ENCODE measurements at regions not wholly inside any gene's neighbourhood (a gene's known extent, or its start where the extent isn't known, plus 50 kb on each side); places are given as distances from the start of the nearest gene placed in this dataset.

DNA sequence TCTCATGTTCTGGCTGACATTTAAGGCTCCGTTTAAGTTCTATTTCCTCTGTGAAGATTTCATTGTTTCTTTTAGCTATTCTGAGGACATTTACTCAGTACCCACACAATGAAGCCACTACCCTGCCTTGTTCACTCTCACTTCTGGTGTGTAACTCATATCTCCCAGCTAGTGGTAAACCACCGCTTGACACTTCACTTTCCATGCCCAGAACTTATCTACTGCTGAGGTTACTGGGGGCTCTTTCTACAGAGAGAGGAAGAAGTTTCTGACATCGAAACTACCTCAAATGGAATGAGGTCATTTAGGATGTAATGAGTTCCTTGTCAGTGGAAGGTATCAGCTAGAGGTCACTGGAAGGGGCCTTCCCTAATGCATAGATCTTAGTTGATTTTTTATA, 501.5 kb downstream of the DMAC1 start:
- Histone ChIP-seq H3K18ac (ENCODE audit: extremely low read depth, low read length) (no peak overlapping the region), H4K91ac (replicated peaks; ENCODE audit: insufficient read length, low read length) (no peak overlapping the region), H2AK5ac (ENCODE audit: low read depth, low read length) (no peak overlapping the region), H3K36me3 (ENCODE audit: control insufficient read depth in 2 of 4, insufficient read depth in 4 of 4, low read length in 3 of 4) (no peaks in the 10 kb centered on the region), H3K56ac (replicated peaks; ENCODE audit: insufficient read length, low read depth, low read length) (no peak overlapping the region), H3K23me2 (ENCODE audit: low read depth, low read length) (no peaks in the 10 kb centered on the region), H3K14ac (ENCODE audit: insufficient read length) (no peak overlapping the region), H3K4me1 (replicated peaks in 1 of 4; ENCODE audit: control insufficient read depth in 3 of 4, insufficient read depth in 4 of 4, low read length in 3 of 4) (no peaks in the 10 kb centered on the region), H3K4me3 (ENCODE audit: extremely low read depth in 1 of 4, insufficient read depth in 2 of 4, low read depth in 3 of 4, low read length in 4 of 4) (no peak overlapping the region), H3K27ac (ENCODE audit: low read depth, low read length) (no peak overlapping the region), H3K9ac (replicated peaks in 1 of 4; ENCODE audit: extremely low read depth in 1 of 4, low read depth in 3 of 4, low read length in 3 of 4) (no peak overlapping the region), H3K9me3 (ENCODE audit: insufficient read depth in 2 of 2, low read depth in 1 of 2, low read length in 1 of 2) (no peaks in the 10 kb centered on the region), H2BK12ac (ENCODE audit: low read depth, low read length) (no peak overlapping the region), H4K8ac (ENCODE audit: extremely low read depth, insufficient read depth, low read length) (no peak overlapping the region), H4K5ac (ENCODE audit: insufficient read length, low read depth, low read length) (no peak overlapping the region), H2BK5ac (ENCODE audit: low read depth, low read length) (no peak overlapping the region), H2AFZ (ENCODE audit: low read length) (no peak overlapping the region), H3K4me2 (ENCODE audit: insufficient read depth in 1 of 2, low read depth in 2 of 2, low read length in 2 of 2) (no peak overlapping the region), H3K4ac (replicated peaks; ENCODE audit: insufficient read length, low read depth, low read length) (no peak overlapping the region), H4K20me1 (replicated peaks in 1 of 2; ENCODE audit: control insufficient read depth in 1 of 2, insufficient read depth in 2 of 2, low read length in 2 of 2) (no peaks in the 10 kb centered on the region), H3K79me1 (ENCODE audit: low read depth, low read length) (no peaks in the 10 kb centered on the region), H2BK120ac (replicated peaks; ENCODE audit: low read depth, low read length) (no peak overlapping the region), H2BK15ac (ENCODE audit: low read length) (no peak overlapping the region), H3K23ac (ENCODE audit: insufficient read length) (no peak overlapping the region), H3K79me2 (ENCODE audit: control insufficient read depth in 1 of 2, insufficient read depth in 2 of 2, low read length in 2 of 2) (no peaks in the 10 kb centered on the region), H3K27me3 (replicated peaks in 1 of 4; ENCODE audit: control insufficient read depth in 3 of 4, extremely low read depth in 1 of 4, insufficient read depth in 3 of 4, low read length in 3 of 4) (no peaks in the 10 kb centered on the region), H2BK20ac (ENCODE audit: low read length) (no peak overlapping the region)
- TF ChIP-seq, protein P1, sequence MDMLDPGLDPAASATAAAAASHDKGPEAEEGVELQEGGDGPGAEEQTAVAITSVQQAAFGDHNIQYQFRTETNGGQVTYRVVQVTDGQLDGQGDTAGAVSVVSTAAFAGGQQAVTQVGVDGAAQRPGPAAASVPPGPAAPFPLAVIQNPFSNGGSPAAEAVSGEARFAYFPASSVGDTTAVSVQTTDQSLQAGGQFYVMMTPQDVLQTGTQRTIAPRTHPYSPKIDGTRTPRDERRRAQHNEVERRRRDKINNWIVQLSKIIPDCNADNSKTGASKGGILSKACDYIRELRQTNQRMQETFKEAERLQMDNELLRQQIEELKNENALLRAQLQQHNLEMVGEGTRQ (IDR thresholded peaks at IDR 0.05; ENCODE audit: low read length) = no peak
- TF ChIP-seq, protein P2, sequence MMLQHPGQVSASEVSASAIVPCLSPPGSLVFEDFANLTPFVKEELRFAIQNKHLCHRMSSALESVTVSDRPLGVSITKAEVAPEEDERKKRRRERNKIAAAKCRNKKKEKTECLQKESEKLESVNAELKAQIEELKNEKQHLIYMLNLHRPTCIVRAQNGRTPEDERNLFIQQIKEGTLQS (IDR thresholded peaks at IDR 0.05; ENCODE audit: insufficient read depth, low read depth, low read length) = no peak
- TF ChIP-seq SAP30 (IDR thresholded peaks at IDR 0.05; ENCODE audit: insufficient read depth, insufficient replicate concordance, low read length) (no peak), HDAC6 (IDR thresholded peaks at IDR 0.05; ENCODE audit: low read depth, low read length) (no peak), KDM5A (IDR thresholded peaks at IDR 0.05; ENCODE audit: low read length) (no peak), YY1 (IDR thresholded peaks at IDR 0.05; ENCODE audit: low read depth, low read length) (no peak), CREB1 (IDR thresholded peaks at IDR 0.05) (no peak), CHD1 (IDR thresholded peaks at IDR 0.05; ENCODE audit: low read depth, low read length) (no peak)
- POLR2A ChIA-PET (ENCODE audit: partially characterized antibody) = no interaction called here
- FAIRE-seq (no peak), DNase-seq (ENCODE audit: low read depth in 1 of 2, low spot score in 2 of 2) (no peak)
- WGBS, 2 experiments (ENCODE audit: extremely low coverage in 1 of 2, insufficient coverage in 1 of 2, insufficient read length in 1 of 2, insufficient replicate concordance in 2 of 2, low coverage in 1 of 2, low lambda C conversion rate in 2 of 2, missing lambda C conversion rate in 1 of 2) = 89% methylated on average over 3 of the region's 3 CpGs; no CpG with 5 or more reads in 1 of the 2 experiments
- CTCF ChIA-PET (ENCODE audit: partially characterized antibody) = interaction anchor here (1.0 kb wide), 1 partner anchor 112 kb away, joined by 3 read pairs; no protein-coding TSS in a partner anchor

Data from H1 (cell line).